ENCODE measurements at regions not wholly inside any gene's neighbourhood (a gene's known extent, or its start where the extent isn't known, plus 50 kb on each side); places are given as distances from the start of the nearest gene placed in this dataset.

DNA sequence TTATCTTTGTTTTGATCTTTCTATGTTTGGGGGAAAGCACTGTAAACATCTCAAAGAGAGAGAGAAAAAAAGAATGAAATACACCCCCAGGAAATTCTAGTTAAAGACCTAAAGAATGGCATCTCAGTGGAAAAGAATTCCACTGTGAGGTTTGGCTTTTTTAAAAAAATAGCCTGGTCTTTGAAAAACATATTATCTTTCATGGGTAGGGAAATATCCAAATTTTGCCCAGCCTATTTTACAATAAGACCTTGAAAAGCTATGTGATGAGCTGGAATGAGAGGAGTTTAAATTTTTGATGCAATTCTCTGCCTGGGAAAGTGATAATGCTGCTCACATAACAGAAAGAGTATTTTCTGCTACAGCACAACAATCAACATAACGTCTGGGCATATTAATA, 348.1 kb upstream of the WWC1 start:
- Histone ChIP-seq H3K4me1 (ENCODE audit: control insufficient read depth, extremely low read depth, insufficient read depth, low read length) (no peaks in the 10 kb centered on the region), H3K27me3 (ENCODE audit: control insufficient read depth in 2 of 2, insufficient read depth in 2 of 2, low read length in 2 of 2) (no peaks in the 10 kb centered on the region), H3K4me3 (replicated peaks in 1 of 3; ENCODE audit: insufficient read depth in 1 of 3, low read depth in 1 of 3, low read length in 3 of 3) (no peak overlapping the region), H4K20me1 (replicated peaks; ENCODE audit: control insufficient read depth, extremely low read depth, insufficient read depth, low read length) (no peaks in the 10 kb centered on the region), H3K9ac (replicated peaks; ENCODE audit: extremely low read depth, insufficient read depth, low read length) (no peak overlapping the region), H3K79me2 (ENCODE audit: control insufficient read depth, insufficient read depth, low read length) (no peaks in the 10 kb centered on the region), H3K27ac (ENCODE audit: insufficient read depth, low read depth, low read length) (no peak overlapping the region), H3K36me3 (ENCODE audit: control insufficient read depth in 2 of 2, extremely low read depth in 1 of 2, insufficient read depth in 2 of 2, low read length in 2 of 2) (no peaks in the 10 kb centered on the region), H3K4me2 (ENCODE audit: insufficient read depth, low read length) (no peak overlapping the region), H3K9me1 (replicated peaks; ENCODE audit: control insufficient read depth, extremely low read depth, insufficient read depth, low read length) (no peaks in the 10 kb centered on the region), H2AFZ (ENCODE audit: low read depth, low read length) (no peak overlapping the region), H3K9me3 (replicated peaks; ENCODE audit: control insufficient read depth, insufficient read depth, low read length) (peaks cover 3% of the 10 kb centered on the region)
- intact Hi-C loops (cut with micrococcal nuclease) (no loop called here), dilution Hi-C loops (cut with MboI; ENCODE audit: extremely low pct_ligation_motif_present, low sequenced_read_pairs) (no loop called here)
- DNase-seq (ENCODE audit: low read depth, low spot score) = no peak
- TF ChIP-seq POLR2A (IDR thresholded peaks at IDR 0.05; ENCODE audit: low read depth, low read length) = no peak
- TF ChIP-seq JUN (IDR thresholded peaks at IDR 0.05; ENCODE audit: borderline replicate concordance, insufficient read depth, insufficient read length, low read depth) = no peak
- no TSS peak for BruUV-seq (replicated peaks)
- ChIA-PET CTCF (no interaction called here), POLR2A (no interaction called here)
- no peak for FAIRE-seq

DNA sequence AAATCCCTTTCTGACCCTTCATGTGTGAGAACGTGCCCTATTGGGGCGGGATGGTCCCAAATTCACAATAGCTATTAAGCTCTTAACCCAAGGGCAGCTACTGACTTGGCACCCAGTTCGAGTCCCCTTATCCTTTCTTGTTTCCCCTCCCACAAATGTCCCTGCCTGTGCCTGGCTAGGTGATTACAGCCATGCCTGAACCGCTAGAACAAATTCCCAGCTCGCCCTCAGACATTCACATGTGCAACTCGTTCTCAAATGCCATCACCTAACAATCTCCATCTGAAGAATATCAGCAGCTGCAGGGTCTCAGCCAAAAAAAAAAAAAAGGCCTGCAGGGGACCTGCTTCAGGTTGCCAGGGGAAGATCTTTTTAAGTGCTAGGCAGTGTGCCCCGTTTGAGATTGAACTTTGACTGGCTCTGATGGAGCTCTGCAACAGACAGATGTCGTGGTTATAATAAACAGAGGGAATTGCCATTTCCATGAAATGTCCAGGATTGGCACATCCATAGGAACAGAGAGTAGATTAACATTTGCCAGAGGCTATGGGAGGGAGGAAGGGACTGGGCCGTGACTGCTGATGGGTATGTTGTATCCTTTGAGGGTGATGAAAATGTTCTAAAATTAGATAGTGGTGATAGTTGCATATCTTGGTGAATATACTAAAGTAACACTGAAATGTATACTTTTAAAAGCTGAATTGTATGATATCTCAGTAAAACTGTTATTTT, 347.2 kb upstream of the WWC1 start:
- H3K9ac ChIP-seq (replicated peaks; ENCODE audit: extremely low read depth, insufficient read depth, low read length) = no peak overlapping the region
- H3K79me2 ChIP-seq (ENCODE audit: control insufficient read depth, insufficient read depth, low read length) = no peaks in the 10 kb centered on the region
- CTCF ChIA-PET = no interaction called here
- POLR2A ChIA-PET = no interaction called here
- H3K27ac ChIP-seq (ENCODE audit: insufficient read depth, low read depth, low read length) = no peak overlapping the region
- no peaks in the 10 kb centered on the region for H3K4me1 ChIP-seq (ENCODE audit: control insufficient read depth, extremely low read depth, insufficient read depth, low read length)
- FAIRE-seq (no peak), DNase-seq (ENCODE audit: low read depth, low spot score) (no peak)
- peaks cover 3% of the 10 kb centered on the region for H3K9me3 ChIP-seq (replicated peaks; ENCODE audit: control insufficient read depth, insufficient read depth, low read length)
- H3K4me3 ChIP-seq (replicated peaks in 1 of 3; ENCODE audit: insufficient read depth in 1 of 3, low read depth in 1 of 3, low read length in 3 of 3) = no peak overlapping the region
- no TSS peak for BruUV-seq (replicated peaks)
- H4K20me1 ChIP-seq (replicated peaks; ENCODE audit: control insufficient read depth, extremely low read depth, insufficient read depth, low read length) = no peaks in the 10 kb centered on the region
- no peaks in the 10 kb centered on the region for H3K36me3 ChIP-seq (ENCODE audit: control insufficient read depth in 2 of 2, extremely low read depth in 1 of 2, insufficient read depth in 2 of 2, low read length in 2 of 2)
- intact Hi-C loops (cut with micrococcal nuclease) = no loop called here
- no peak overlapping the region for H3K4me2 ChIP-seq (ENCODE audit: insufficient read depth, low read length)
- no peak overlapping the region for H2AFZ ChIP-seq (ENCODE audit: low read depth, low read length)
- dilution Hi-C loops (cut with MboI; ENCODE audit: extremely low pct_ligation_motif_present, low sequenced_read_pairs) = no loop called here
- H3K9me1 ChIP-seq (replicated peaks; ENCODE audit: control insufficient read depth, extremely low read depth, insufficient read depth, low read length) = no peaks in the 10 kb centered on the region
- TF ChIP-seq, protein P1, sequence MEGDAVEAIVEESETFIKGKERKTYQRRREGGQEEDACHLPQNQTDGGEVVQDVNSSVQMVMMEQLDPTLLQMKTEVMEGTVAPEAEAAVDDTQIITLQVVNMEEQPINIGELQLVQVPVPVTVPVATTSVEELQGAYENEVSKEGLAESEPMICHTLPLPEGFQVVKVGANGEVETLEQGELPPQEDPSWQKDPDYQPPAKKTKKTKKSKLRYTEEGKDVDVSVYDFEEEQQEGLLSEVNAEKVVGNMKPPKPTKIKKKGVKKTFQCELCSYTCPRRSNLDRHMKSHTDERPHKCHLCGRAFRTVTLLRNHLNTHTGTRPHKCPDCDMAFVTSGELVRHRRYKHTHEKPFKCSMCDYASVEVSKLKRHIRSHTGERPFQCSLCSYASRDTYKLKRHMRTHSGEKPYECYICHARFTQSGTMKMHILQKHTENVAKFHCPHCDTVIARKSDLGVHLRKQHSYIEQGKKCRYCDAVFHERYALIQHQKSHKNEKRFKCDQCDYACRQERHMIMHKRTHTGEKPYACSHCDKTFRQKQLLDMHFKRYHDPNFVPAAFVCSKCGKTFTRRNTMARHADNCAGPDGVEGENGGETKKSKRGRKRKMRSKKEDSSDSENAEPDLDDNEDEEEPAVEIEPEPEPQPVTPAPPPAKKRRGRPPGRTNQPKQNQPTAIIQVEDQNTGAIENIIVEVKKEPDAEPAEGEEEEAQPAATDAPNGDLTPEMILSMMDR (IDR thresholded peaks at IDR 0.05; ENCODE audit: extremely low read depth in 1 of 2, insufficient read depth in 1 of 2, low read depth in 1 of 2, low read length in 2 of 2) = no peak
- TF ChIP-seq FOS (IDR thresholded peaks at IDR 0.05; ENCODE audit: borderline replicate concordance, insufficient read depth, low read length) (no peak), EZH2 (IDR thresholded peaks at IDR 0.05; ENCODE audit: borderline replicate concordance, low read depth, low read length, severe bottlenecking) (no peak)
- TF ChIP-seq, protein P2, sequence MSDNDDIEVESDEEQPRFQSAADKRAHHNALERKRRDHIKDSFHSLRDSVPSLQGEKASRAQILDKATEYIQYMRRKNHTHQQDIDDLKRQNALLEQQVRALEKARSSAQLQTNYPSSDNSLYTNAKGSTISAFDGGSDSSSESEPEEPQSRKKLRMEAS (IDR thresholded peaks at IDR 0.05; ENCODE audit: insufficient read depth, insufficient read length) = no peak
- H3K27me3 ChIP-seq (ENCODE audit: control insufficient read depth in 2 of 2, insufficient read depth in 2 of 2, low read length in 2 of 2) = no peaks in the 10 kb centered on the region

Measured in endothelial cell of umbilical vein (primary cell).